ENCODE measurements at regions not wholly inside any gene's neighbourhood (a gene's known extent, or its start where the extent isn't known, plus 50 kb on each side); places are given as distances from the start of the nearest gene placed in this dataset.

- TF ChIP-seq FOXJ3 (CRISPR knock-in tag; IDR thresholded peaks at IDR 0.05; ENCODE audit: borderline replicate concordance) (no peak), CTCF (IDR thresholded peaks at IDR 0.05) (no peak), ELF4 (CRISPR knock-in tag; IDR thresholded peaks at IDR 0.05; ENCODE audit: low read depth) (no peak), ZNF671 (CRISPR knock-in tag; IDR thresholded peaks at IDR 0.05) (no peak), PREB (CRISPR knock-in tag; IDR thresholded peaks at IDR 0.05; ENCODE audit: borderline replicate concordance) (no peak)
Observed at GRCh38 chr20:52590100-52590499, 382.1 kb upstream of the TSHZ2 start.

Data from WTC11 (cell line).